Endothelial cell of umbilical vein (primary cell): ENCODE measurements at regions not wholly inside any gene's neighbourhood (a gene's known extent, or its start where the extent isn't known, plus 50 kb on each side); places are given as distances from the start of the nearest gene placed in this dataset.
"Not testable (repeated sequence)": the region's sequence is repeated elsewhere in the genome, so short reads cannot be mapped to it uniquely, and the experiment has no call there.

Source experiments
- BruUV-seq: library from RNA; stranded (reverse); fragments of 400-500 nt; replicated peaks from 2 replicates; lab custom pipeline; 2021; lab: Mats Ljungman, UMichigan
- CTCF ChIA-PET: fragments of 300-600, 350-600 bp; sonication (Branson Sonifier 250); formaldehyde crosslinking; loops from one replicate; lab custom pipeline; 2021; ENCODE audit warnings: antibody characterized with exemption, inconsistent platforms; lab: Charles Lee
- POLR2A ChIA-PET: fragments of 300-600, 350-600 bp; sonication (Branson Sonifier 250); formaldehyde crosslinking; loops from one replicate; lab custom pipeline; 2021; ENCODE audit warnings: antibody characterized with exemption, inconsistent platforms; lab: Charles Lee
- DNase-seq: peaks from one replicate; pipeline ENCODE4 v3.0.0-alpha.2; 2011; ENCODE audit warnings: low read depth, low spot score
- FAIRE-seq: peaks from 2 replicates; lab custom pipeline; 2011; peaks lifted over from hg19 to GRCh38; lab: Jason Lieb, UNC
- H2AFZ ChIP-seq: 2 replicates; pipeline ENCODE4 v1.6.0; 2012; ENCODE audit warnings: low read depth, low read length, control low read depth, inconsistent platforms
- H3K27ac ChIP-seq: 2 replicates; pipeline ENCODE4 v1.5.1; 2011; ENCODE audit warnings: low read depth, mild to moderate bottlenecking, control low read depth, low read length, moderate library complexity; ENCODE audit not compliant: insufficient read depth
- H3K27me3 ChIP-seq, 2 experiments: 2 replicates each; pipeline versions ENCODE4 v1.6.0 to v1.6.1; 2011; ENCODE audit warnings: low read length in 2 of 2, mixed read lengths in 1 of 2; ENCODE audit not compliant: control insufficient read depth in 2 of 2, insufficient read depth in 2 of 2
- H3K36me3 ChIP-seq, 2 experiments: 2 replicates in 1 of 2; 3 replicates in 1 of 2; pipeline ENCODE4 v1.5.1; 2011; ENCODE audit warnings: low read length in 2 of 2, mild to moderate bottlenecking in 1 of 2, moderate library complexity in 1 of 2; ENCODE audit not compliant: control insufficient read depth in 2 of 2, insufficient read depth in 2 of 2; ENCODE audit errors: extremely low read depth in 1 of 2
- H3K4me1 ChIP-seq: 3 replicates; pipeline ENCODE4 v1.5.1; 2011; ENCODE audit warnings: mild to moderate bottlenecking, low read length; ENCODE audit not compliant: control insufficient read depth, insufficient read depth; ENCODE audit errors: extremely low read depth
- H3K4me2 ChIP-seq: 2 replicates; pipeline ENCODE4 v1.6.1; 2011; ENCODE audit warnings: low read length, control low read depth, mixed read lengths; ENCODE audit not compliant: insufficient read depth
- H3K4me3 ChIP-seq, 3 experiments: fragments of 200-600 bp in 1 of 3; sonication (generic), shearing (Covaris generic) in 1 of 3; replicated peaks in 1 of 3; 2 replicates each; pipeline ENCODE4 v1.5.1; 2011 to 2016; ENCODE audit warnings: control low read depth in 3 of 3, low read length in 3 of 3, mild to moderate bottlenecking in 2 of 3, inconsistent platforms in 1 of 3, low read depth in 1 of 3, moderate library complexity in 1 of 3; ENCODE audit not compliant: insufficient read depth in 1 of 3
- H3K79me2 ChIP-seq: 2 replicates; pipeline ENCODE4 v1.6.0; 2012; ENCODE audit warnings: low read length, inconsistent platforms; ENCODE audit not compliant: control insufficient read depth, insufficient read depth
- H3K9ac ChIP-seq: replicated peaks from 2 replicates; pipeline ENCODE3; 2011; ENCODE audit warnings: low read length, control low read depth; ENCODE audit not compliant: insufficient read depth; ENCODE audit errors: extremely low read depth
- H3K9me1 ChIP-seq: replicated peaks from 3 replicates; pipeline ENCODE4 v1.6.0; 2011; ENCODE audit warnings: mild to moderate bottlenecking, low read length; ENCODE audit not compliant: control insufficient read depth, insufficient read depth; ENCODE audit errors: extremely low read depth
- H3K9me3 ChIP-seq: replicated peaks from 2 replicates; pipeline ENCODE4 v1.5.1; 2012; ENCODE audit warnings: low read length, inconsistent platforms; ENCODE audit not compliant: control insufficient read depth, insufficient read depth
- H4K20me1 ChIP-seq: replicated peaks from 2 replicates; pipeline ENCODE3; 2011; ENCODE audit warnings: mild to moderate bottlenecking, low read length; ENCODE audit not compliant: control insufficient read depth, insufficient read depth; ENCODE audit errors: extremely low read depth
- EZH2 ChIP-seq: IDR thresholded peaks from 2 replicates; pipeline ENCODE4 v1.6.1; 2012; ENCODE audit warnings: borderline replicate concordance, low read depth, mild to moderate bottlenecking, moderate library complexity, low read length, inconsistent platforms; ENCODE audit not compliant: severe bottlenecking
- FOS ChIP-seq: IDR thresholded peaks from 2 replicates; pipeline ENCODE4 v1.6.1; 2011; ENCODE audit warnings: mild to moderate bottlenecking, low read length, moderate library complexity, borderline replicate concordance; ENCODE audit not compliant: insufficient read depth
- GATA2 ChIP-seq: IDR thresholded peaks from 2 replicates; pipeline ENCODE4 v1.7.0; 2011; ENCODE audit warnings: low read depth, mild to moderate bottlenecking, moderate library complexity, mixed read lengths, low read length; ENCODE audit not compliant: insufficient read length, insufficient read depth
- JUN ChIP-seq: IDR thresholded peaks from 2 replicates; pipeline ENCODE4 v1.6.1; 2011; ENCODE audit warnings: borderline replicate concordance, low read depth; ENCODE audit not compliant: insufficient read length, insufficient read depth
- MYC ChIP-seq: IDR thresholded peaks from one replicate; pipeline ENCODE4 v1.6.1; 2011; ENCODE audit warnings: mild to moderate bottlenecking, low read depth, low read length
- POLR2A ChIP-seq: IDR thresholded peaks from 2 replicates; pipeline ENCODE4 v1.6.1; 2012; ENCODE audit warnings: low read depth, mild to moderate bottlenecking, control low read depth, low read length
- POLR2AphosphoS5 ChIP-seq: IDR thresholded peaks from 2 replicates; pipeline ENCODE4 v1.6.1; 2012; ENCODE audit warnings: low read depth, mild to moderate bottlenecking, control low read depth, low read length, moderate library complexity; ENCODE audit not compliant: insufficient read depth
- dilution Hi-C: fragments of 300-500 bp; cut with MboI; formaldehyde crosslinking; loops from one replicate; pipeline ENCODE4 v1.15.0; 2019; ENCODE audit warnings: low sequenced_read_pairs; ENCODE audit not compliant: extremely low pct_ligation_motif_present
- intact Hi-C: fragments of 100-400 bp; cut with micrococcal nuclease; formaldehyde crosslinking; loops from one replicate; pipeline ENCODE4 v1.10.0; 2022
- TF ChIP-seq, protein P1 (sequence below), 2 donors: IDR thresholded peaks; 1 replicate in 1 of 2; 2 replicates in 1 of 2; pipeline ENCODE4 v1.5.1; 2011; ENCODE audit warnings: low read length in 2 of 2, mild to moderate bottlenecking in 2 of 2, moderate library complexity in 2 of 2, control low read depth in 1 of 2, inconsistent platforms in 1 of 2, low read depth in 1 of 2; ENCODE audit not compliant: insufficient read depth in 1 of 2; ENCODE audit errors: extremely low read depth in 1 of 2
- TF ChIP-seq, protein P2 (sequence below): IDR thresholded peaks from 2 replicates; pipeline ENCODE4 v1.6.1; 2011; ENCODE audit not compliant: insufficient read depth, insufficient read length

GRCh38 chr13:40371531-40372125 lies 294.8 kb downstream of the FOXO1 start:
- TF ChIP-seq EZH2 = no peak
- TF ChIP-seq MYC = no peak
- TF ChIP-seq, protein P1, sequence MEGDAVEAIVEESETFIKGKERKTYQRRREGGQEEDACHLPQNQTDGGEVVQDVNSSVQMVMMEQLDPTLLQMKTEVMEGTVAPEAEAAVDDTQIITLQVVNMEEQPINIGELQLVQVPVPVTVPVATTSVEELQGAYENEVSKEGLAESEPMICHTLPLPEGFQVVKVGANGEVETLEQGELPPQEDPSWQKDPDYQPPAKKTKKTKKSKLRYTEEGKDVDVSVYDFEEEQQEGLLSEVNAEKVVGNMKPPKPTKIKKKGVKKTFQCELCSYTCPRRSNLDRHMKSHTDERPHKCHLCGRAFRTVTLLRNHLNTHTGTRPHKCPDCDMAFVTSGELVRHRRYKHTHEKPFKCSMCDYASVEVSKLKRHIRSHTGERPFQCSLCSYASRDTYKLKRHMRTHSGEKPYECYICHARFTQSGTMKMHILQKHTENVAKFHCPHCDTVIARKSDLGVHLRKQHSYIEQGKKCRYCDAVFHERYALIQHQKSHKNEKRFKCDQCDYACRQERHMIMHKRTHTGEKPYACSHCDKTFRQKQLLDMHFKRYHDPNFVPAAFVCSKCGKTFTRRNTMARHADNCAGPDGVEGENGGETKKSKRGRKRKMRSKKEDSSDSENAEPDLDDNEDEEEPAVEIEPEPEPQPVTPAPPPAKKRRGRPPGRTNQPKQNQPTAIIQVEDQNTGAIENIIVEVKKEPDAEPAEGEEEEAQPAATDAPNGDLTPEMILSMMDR (IDR thresholded peaks at IDR 0.05; ENCODE audit: extremely low read depth in 1 of 2, insufficient read depth in 1 of 2, low read depth in 1 of 2, low read length in 2 of 2) = no peak
- TF ChIP-seq, protein P2, sequence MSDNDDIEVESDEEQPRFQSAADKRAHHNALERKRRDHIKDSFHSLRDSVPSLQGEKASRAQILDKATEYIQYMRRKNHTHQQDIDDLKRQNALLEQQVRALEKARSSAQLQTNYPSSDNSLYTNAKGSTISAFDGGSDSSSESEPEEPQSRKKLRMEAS = no peak
- no peak for TF ChIP-seq POLR2AphosphoS5
- TF ChIP-seq GATA2 = no peak
- no peak for TF ChIP-seq JUN
- no peak for TF ChIP-seq FOS
- no peak for TF ChIP-seq POLR2A
- no peak overlapping the region for H3K4me3 ChIP-seq
- no peaks in the 10 kb centered on the region for H3K9me1 ChIP-seq
- DNase-seq (no peak), FAIRE-seq (no peak)
- H3K9me3 ChIP-seq = no peaks in the 10 kb centered on the region
- no peaks in the 10 kb centered on the region for H3K4me1 ChIP-seq
- H3K27ac ChIP-seq = no peak overlapping the region
- H4K20me1 ChIP-seq = no peaks in the 10 kb centered on the region
- H3K27me3 ChIP-seq = no peaks in the 10 kb centered on the region
- dilution Hi-C loops = no loop called here
- H3K9ac ChIP-seq = no peak overlapping the region
- no peak overlapping the region for H3K4me2 ChIP-seq
- CTCF ChIA-PET = no interaction called here
- H3K79me2 ChIP-seq = no peaks in the 10 kb centered on the region
- intact Hi-C loops = no loop called here
- POLR2A ChIA-PET = no interaction called here
- no peak overlapping the region for H2AFZ ChIP-seq
- BruUV-seq = no TSS peak
- no peaks in the 10 kb centered on the region for H3K36me3 ChIP-seq

GRCh38 chr13:40373608-40374007 lies 292.8 kb downstream of the FOXO1 start:
- dilution Hi-C loops, H2AFZ ChIP-seq, H3K4me3 ChIP-seq, POLR2A ChIA-PET, BruUV-seq, H3K79me2 ChIP-seq, H3K9ac ChIP-seq, DNase-seq, intact Hi-C loops, H3K27ac ChIP-seq, H3K36me3 ChIP-seq, H3K4me2 ChIP-seq, H3K4me1 ChIP-seq, H4K20me1 ChIP-seq, FAIRE-seq, H3K9me1 ChIP-seq, CTCF ChIA-PET, H3K27me3 ChIP-seq, H3K9me3 ChIP-seq: not testable (repeated sequence)
